SK-N-SH (cell line): ENCODE measurements at regions not wholly inside any gene's neighbourhood (a gene's known extent, or its start where the extent isn't known, plus 50 kb on each side); places are given as distances from the start of the nearest gene placed in this dataset.

Experiments
- CTCF ChIA-PET: fragments of 300-600, 350-600 bp; formaldehyde crosslinking; extraction: SDS; loops from one replicate; lab custom pipeline; 2021; lab: Yijun Ruan, JAX
- POLR2A ChIA-PET: fragments of 350-600 bp; sonication (Branson Sonifier 250); formaldehyde crosslinking; extraction: SDS; loops from one replicate; lab custom pipeline; 2020; ENCODE audit warnings: antibody characterized with exemption, inconsistent platforms; lab: Yijun Ruan, JAX
- DNase-seq: peaks from one replicate; pipeline ENCODE4 v3.0.0; 2012
- H2AFZ ChIP-seq: fragments of 200-600 bp; sonication (generic); 2 replicates; pipeline ENCODE4 v1.8.1; 2016; ENCODE audit warnings: antibody characterized with exemption, mild to moderate bottlenecking, low read depth
- H3F3A ChIP-seq: fragments of 200-600 bp; sonication (generic); replicated peaks from 2 replicates; pipeline ENCODE3; 2016; ENCODE audit warnings: antibody characterized with exemption, mild to moderate bottlenecking; ENCODE audit not compliant: insufficient read depth
- H3K27ac ChIP-seq, 2 experiments: fragments of 200-500 bp in 1 of 2; fragments of 200-600 bp in 1 of 2; sonication (Bioruptor generic) in 1 of 2; sonication (generic), shearing (Covaris generic) in 1 of 2; 2 replicates each; pipeline versions ENCODE4 v1.5.1 to v1.6.1; 2014 to 2016; ENCODE audit warnings: low read depth in 2 of 2, inconsistent platforms in 1 of 2, low read length in 1 of 2, mild to moderate bottlenecking in 1 of 2, mixed read lengths in 1 of 2
- H3K27me3 ChIP-seq: fragments of 200-600 bp; sonication (generic), shearing (Covaris generic); 2 replicates; pipeline ENCODE4 v1.6.1; 2016; ENCODE audit warnings: mixed run types; ENCODE audit not compliant: insufficient read depth
- H3K36me3 ChIP-seq, 2 experiments: fragments of 200-500 bp in 1 of 2; fragments of 200-600 bp in 1 of 2; sonication (Bioruptor generic) in 1 of 2; sonication (generic) in 1 of 2; replicated peaks in 1 of 2; 2 replicates each; pipeline versions ENCODE3 to v1.5.1; 2014 to 2016; ENCODE audit warnings: low read length in 1 of 2, mild to moderate bottlenecking in 1 of 2; ENCODE audit not compliant: insufficient read depth in 2 of 2, control insufficient read depth in 1 of 2
- H3K4me1 ChIP-seq, 2 experiments: fragments of 200-500 bp in 1 of 2; fragments of 200-600 bp in 1 of 2; sonication (Bioruptor generic) in 1 of 2; sonication (generic), shearing (Covaris generic) in 1 of 2; 2 replicates each; pipeline versions ENCODE4 v1.5.1 to v1.6.1; 2014 to 2016; ENCODE audit warnings: low read depth in 1 of 2, low read length in 1 of 2, mixed run types in 1 of 2; ENCODE audit not compliant: insufficient read depth in 2 of 2, control insufficient read depth in 1 of 2
- H3K4me2 ChIP-seq: fragments of 200-600 bp; sonication (generic), shearing (Covaris generic); 2 replicates; pipeline ENCODE4 v1.6.1; 2017; ENCODE audit warnings: mixed run types
- H3K4me3 ChIP-seq, 2 experiments: fragments of 200-500 bp in 1 of 2; fragments of 200-600 bp in 1 of 2; sonication (Bioruptor generic) in 1 of 2; sonication (generic), shearing (Covaris generic) in 1 of 2; 2 replicates each; pipeline versions ENCODE4 v1.5.1 to v1.8.1; 2014 to 2016; ENCODE audit warnings: low read depth in 2 of 2, inconsistent platforms in 1 of 2, low read length in 1 of 2, mild to moderate bottlenecking in 1 of 2, mixed read lengths in 1 of 2, moderate library complexity in 1 of 2
- H3K79me2 ChIP-seq: fragments of 200-600 bp; sonication (generic); 2 replicates; pipeline ENCODE4 v1.8.1; 2017; ENCODE audit warnings: mild to moderate bottlenecking; ENCODE audit not compliant: insufficient read depth
- H3K9ac ChIP-seq: fragments of 200-600 bp; sonication (generic); 2 replicates; pipeline ENCODE4 v1.6.1; 2017; ENCODE audit warnings: mixed run types
- H3K9me2 ChIP-seq: fragments of 200-600 bp; sonication (generic); 2 replicates; pipeline ENCODE4 v1.6.1; 2017; ENCODE audit warnings: mixed run types
- H3K9me3 ChIP-seq: fragments of 200-600 bp; sonication (generic); 2 replicates; pipeline ENCODE4 v1.6.1; 2017; ENCODE audit warnings: mixed run types, mild to moderate bottlenecking, moderate library complexity
- H4K20me1 ChIP-seq: fragments of 200-600 bp; sonication (generic); 2 replicates; pipeline ENCODE4 v1.6.1; 2017; ENCODE audit warnings: mild to moderate bottlenecking, mixed run types; ENCODE audit not compliant: insufficient read depth
- CHD2 ChIP-seq: fragments of 150-350 bp; IDR thresholded peaks from 2 replicates; pipeline ENCODE4 v1.6.1; 2018; ENCODE audit warnings: low read length; ENCODE audit not compliant: partially characterized antibody
- CTCF ChIP-seq: fragments of 200-600 bp; sonication (generic); IDR thresholded peaks from 2 replicates; pipeline ENCODE4 v1.6.1; 2017; ENCODE audit warnings: antibody characterized with exemption, mild to moderate bottlenecking, moderate library complexity
- ELF1 ChIP-seq: IDR thresholded peaks from 2 replicates; pipeline ENCODE4 v1.4.0; 2012
- FOXJ3 ChIP-seq: sonication (generic); formaldehyde crosslinking; IDR thresholded peaks from 2 replicates; pipeline ENCODE4 v1.5.1; 2020; ENCODE audit warnings: mild to moderate bottlenecking, missing genetic modification reagents
- GABPA ChIP-seq: IDR thresholded peaks from 2 replicates; pipeline ENCODE4 v1.4.0; 2012; ENCODE audit warnings: low read depth, mild to moderate bottlenecking
- IRF3 ChIP-seq: fragments of 150-350 bp; IDR thresholded peaks from 2 replicates; pipeline ENCODE4 v1.6.1; 2016; ENCODE audit warnings: mild to moderate bottlenecking, low read depth, low read length
- JUND ChIP-seq: IDR thresholded peaks from 2 replicates; pipeline ENCODE4 v1.4.0; 2012
- MAX ChIP-seq: IDR thresholded peaks from 2 replicates; pipeline ENCODE4 v1.4.0; 2012; ENCODE audit warnings: low read depth
- MEF2A ChIP-seq: IDR thresholded peaks from 2 replicates; pipeline ENCODE4 v1.4.0; 2012; ENCODE audit warnings: low read depth, borderline replicate concordance
- NFIC ChIP-seq: IDR thresholded peaks from 2 replicates; pipeline ENCODE4 v1.4.0; 2012; ENCODE audit warnings: borderline replicate concordance
- RCOR1 ChIP-seq: fragments of 150-350 bp; IDR thresholded peaks from 2 replicates; pipeline ENCODE4 v1.6.1; 2017; ENCODE audit warnings: antibody characterized with exemption, low read length
- REST ChIP-seq: IDR thresholded peaks from 2 replicates; pipeline ENCODE4 v1.6.1; 2012; ENCODE audit warnings: mild to moderate bottlenecking, low read depth, low read length, moderate library complexity
- RXRA ChIP-seq: IDR thresholded peaks from 2 replicates; pipeline ENCODE4 v1.4.0; 2012; ENCODE audit warnings: low read depth, mild to moderate bottlenecking, borderline replicate concordance
- SIN3A ChIP-seq: IDR thresholded peaks from 2 replicates; pipeline ENCODE4 v1.6.1; 2012; ENCODE audit warnings: low read depth, mild to moderate bottlenecking, low read length, moderate library complexity, borderline replicate concordance
- SMC3 ChIP-seq: IDR thresholded peaks from 2 replicates; pipeline ENCODE4 v1.6.1; 2012; ENCODE audit warnings: low read depth, low read length, improper control_type of control experiment
- TCF12 ChIP-seq: IDR thresholded peaks from 2 replicates; pipeline ENCODE4 v1.4.0; 2012
- TEAD4 ChIP-seq: IDR thresholded peaks from 2 replicates; pipeline ENCODE4 v1.4.0; 2012; ENCODE audit warnings: mild to moderate bottlenecking, borderline replicate concordance; ENCODE audit not compliant: insufficient read depth
- ZBTB33 ChIP-seq: IDR thresholded peaks from 2 replicates; pipeline ENCODE4 v1.4.0; 2012; ENCODE audit warnings: low read depth, borderline replicate concordance
- WGBS: methylation state at CpG from one replicate; pipeline ENCODE4 v1.1.6; 2017; ENCODE audit warnings: low lambda C conversion rate; 5-methylcytosine and 5-hydroxymethylcytosine counted together

- no peaks in the 10 kb centered on the region for H3K79me2 ChIP-seq
- H3K9ac ChIP-seq, result no peak overlapping the region
- no peak overlapping the region for H2AFZ ChIP-seq
- ChIA-PET CTCF (interaction anchor here (0.9 kb wide), 1 partner anchor 31 kb away, joined by 3 read pairs; no protein-coding TSS in a partner anchor), POLR2A (no interaction called here)
- no peak for DNase-seq
- no peak overlapping the region for H3K27ac ChIP-seq
- H3K27me3 ChIP-seq, result no peaks in the 10 kb centered on the region
- no peaks in the 10 kb centered on the region for H3K9me3 ChIP-seq
- no peak overlapping the region for H3K4me3 ChIP-seq
- no peaks in the 10 kb centered on the region for H3F3A ChIP-seq
- H3K4me1 ChIP-seq, result no peaks in the 10 kb centered on the region
- no peak overlapping the region for H3K4me2 ChIP-seq
- no peaks in the 10 kb centered on the region for H4K20me1 ChIP-seq
- H3K9me2 ChIP-seq, result no peaks in the 10 kb centered on the region
- no peaks in the 10 kb centered on the region for H3K36me3 ChIP-seq
- WGBS, result 0% methylated on average over 2 of the region's 2 CpGs
- TF ChIP-seq FOXJ3 (CRISPR knock-in tag), result no peak
- TF ChIP-seq MAX, result no peak
- no peak for TF ChIP-seq TCF12
- TF ChIP-seq JUND, result no peak
- no peak for TF ChIP-seq MEF2A
- no peak for TF ChIP-seq NFIC
- TF ChIP-seq SIN3A, result no peak
- TF ChIP-seq ELF1, result no peak
- TF ChIP-seq CHD2, result no peak
- TF ChIP-seq TEAD4, result no peak
- TF ChIP-seq RXRA, result no peak
- TF ChIP-seq CTCF, result no peak
- no peak for TF ChIP-seq IRF3
- no peak for TF ChIP-seq SMC3
- no peak for TF ChIP-seq RCOR1
- TF ChIP-seq ZBTB33, result no peak
- TF ChIP-seq GABPA, result no peak
- no peak for TF ChIP-seq REST
These were observed 355.3 kb upstream of the KCNN2 start for GRCh38 chr5:114006582-114006981.
